GM12878 (cell line): ENCODE measurements at regions not wholly inside any gene's neighbourhood (a gene's known extent, or its start where the extent isn't known, plus 50 kb on each side); places are given as distances from the start of the nearest gene placed in this dataset.

Experiments used
- ATAC-seq: fragments of 200-7000 bp; cut with Tn5 transposase; 3 replicates; pipeline ENCODE4 v1.9.1; 2020; ENCODE audit warnings: mild to moderate bottlenecking, moderate library complexity
- BruUV-seq: library from RNA; stranded (reverse); fragments of 400-500 nt; replicated peaks from 2 replicates; lab custom pipeline; 2021; lab: Mats Ljungman, UMichigan
- CTCF ChIA-PET: fragments of 300-600 bp; sonication (Branson Sonifier 250); formaldehyde crosslinking; extraction: SDS; loops from one replicate; lab custom pipeline; 2021; ENCODE audit warnings: inconsistent platforms; lab: Yijun Ruan, JAX
- POLR2A ChIA-PET: fragments of 350-600 bp; formaldehyde crosslinking; extraction: SDS; loops from one replicate; lab custom pipeline; 2021; ENCODE audit warnings: inconsistent platforms; lab: Charles Lee
- RAD21 ChIA-PET: fragments of 300-600 bp; sonication (Branson Sonifier 250); formaldehyde crosslinking; loops from one replicate; lab custom pipeline; 2023; ENCODE audit warnings: antibody characterized with exemption; ENCODE audit not compliant: unreplicated experiment; lab: Charles Lee
- SMC1A ChIA-PET: fragments of 300-600 bp; sonication (Branson Sonifier 250); formaldehyde crosslinking; loops from one replicate; lab custom pipeline; 2023; ENCODE audit not compliant: unreplicated experiment, uncharacterized antibody; lab: Charles Lee
- DNase-seq: peaks from one replicate; pipeline ENCODE4 v3.0.0-alpha.2; 2011; ENCODE audit warnings: low read depth, low spot score
- FAIRE-seq: peaks from 3 replicates; lab custom pipeline; 2011; peaks lifted over from hg19 to GRCh38; lab: Jason Lieb, UNC
- H2AFZ ChIP-seq: 2 replicates; pipeline ENCODE4 v1.6.0; 2011; ENCODE audit warnings: low read depth, low read length, control low read depth; ENCODE audit not compliant: control insufficient read depth
- H3K27ac ChIP-seq: 2 replicates; pipeline ENCODE4 v1.5.1; 2011; ENCODE audit warnings: control low read depth; ENCODE audit not compliant: control insufficient read depth, insufficient read depth
- H3K27me3 ChIP-seq, 2 experiments: replicated peaks in 1 of 2; 2 replicates each; pipeline versions ENCODE4 v1.6.0 to v1.6.1; 2011; ENCODE audit warnings: low read length in 1 of 2; ENCODE audit not compliant: control insufficient read depth in 2 of 2, insufficient read depth in 2 of 2
- H3K36me3 ChIP-seq, 2 experiments: 2 replicates each; pipeline ENCODE4 v1.5.1; 2011; ENCODE audit warnings: low read length in 1 of 2; ENCODE audit not compliant: control insufficient read depth in 2 of 2, insufficient read depth in 2 of 2
- H3K4me1 ChIP-seq: 2 replicates; pipeline ENCODE4 v1.6.1; 2011; ENCODE audit warnings: mild to moderate bottlenecking, low read length, moderate library complexity, mixed read lengths; ENCODE audit not compliant: control insufficient read depth, insufficient read depth
- H3K4me2 ChIP-seq: 2 replicates; pipeline ENCODE4 v1.6.0; 2011; ENCODE audit warnings: control low read depth; ENCODE audit not compliant: control insufficient read depth, insufficient read depth
- H3K4me3 ChIP-seq: fragments of 200-600 bp; sonication (generic); 2 replicates; pipeline ENCODE4 v1.5.1; 2016
- H3K79me2 ChIP-seq: 2 replicates; pipeline ENCODE4 v1.6.0; 2011; ENCODE audit warnings: low read length; ENCODE audit not compliant: control insufficient read depth, insufficient read depth
- H3K9ac ChIP-seq: 2 replicates; pipeline ENCODE4 v1.8.0; 2011; ENCODE audit warnings: low read length, control low read depth, mixed read lengths; ENCODE audit not compliant: control insufficient read depth, insufficient read depth
- H3K9me3 ChIP-seq: replicated peaks from 3 replicates; pipeline ENCODE4 v1.5.1; 2011; ENCODE audit warnings: mild to moderate bottlenecking, low read length; ENCODE audit not compliant: control insufficient read depth, insufficient read depth
- H4K20me1 ChIP-seq: 2 replicates; pipeline ENCODE4 v1.6.0; 2011; ENCODE audit not compliant: control insufficient read depth, insufficient read depth
- ASH2L ChIP-seq: fragments of 300-600, 200-600 bp; sonication (generic); IDR thresholded peaks from 2 replicates; pipeline ENCODE4 v1.6.1; 2017; ENCODE audit warnings: low read depth, mild to moderate bottlenecking, borderline replicate concordance
- CBX5 ChIP-seq: sonication (generic); IDR thresholded peaks from 2 replicates; pipeline ENCODE4 v1.6.1; 2016; ENCODE audit warnings: low read depth, moderate library complexity, mild to moderate bottlenecking, inconsistent platforms
- FOXK2 ChIP-seq: fragments of 450-650 bp; IDR thresholded peaks from 2 replicates; pipeline ENCODE4 v1.6.1; 2017; ENCODE audit warnings: mild to moderate bottlenecking, moderate library complexity
- LARP7 ChIP-seq: fragments of 450-650 bp; IDR thresholded peaks from 2 replicates; pipeline ENCODE4 v1.6.1; 2017; ENCODE audit warnings: mild to moderate bottlenecking
- NR2F1 ChIP-seq: fragments of 450-650 bp; conservative IDR thresholded peaks from 2 replicates; pipeline ENCODE4 v1.6.1; 2017; ENCODE audit warnings: mild to moderate bottlenecking
- POLR2A ChIP-seq: IDR thresholded peaks from 2 replicates; pipeline ENCODE4 v1.6.1; 2011; ENCODE audit warnings: low read depth, mild to moderate bottlenecking, low read length
- SIX5 ChIP-seq: IDR thresholded peaks from 2 replicates; pipeline ENCODE4 v1.6.1; 2011; ENCODE audit warnings: mild to moderate bottlenecking, low read depth, low read length, moderate library complexity; ENCODE audit not compliant: severe bottlenecking
- ZNF592 ChIP-seq: fragments of 450-650 bp; IDR thresholded peaks from 2 replicates; pipeline ENCODE4 v1.6.1; 2017; ENCODE audit warnings: mild to moderate bottlenecking, moderate library complexity
- WGBS: methylation state at CpG from one replicate; pipeline ENCODE4 v1.1.6; 2016; ENCODE audit warnings: low lambda C conversion rate; ENCODE audit not compliant: insufficient replicate concordance, insufficient coverage; ENCODE audit errors: missing lambda C conversion rate; 5-methylcytosine and 5-hydroxymethylcytosine counted together
- in situ Hi-C: fragments of 300-500 bp; cut with MboI; formaldehyde crosslinking; loops from 9 replicates; pipeline ENCODE4 v1.14.3; 2018; ENCODE audit warnings: mixed read lengths
- intact Hi-C: fragments of 100-400 bp; cut with micrococcal nuclease; formaldehyde crosslinking; loops from one replicate; pipeline ENCODE4 v1.14.2; 2022; ENCODE audit not compliant: unreplicated experiment
- TF ChIP-seq, protein P1 (sequence below): fragments of 450-650 bp; formaldehyde crosslinking; IDR thresholded peaks from 2 replicates; pipeline ENCODE4 v1.5.0; 2022; ENCODE audit warnings: mild to moderate bottlenecking, missing genetic modification characterization

GRCh38 chr18:79625924-79626561, 53.6 kb upstream of the CTDP1 start:
- TF ChIP-seq ZNF592 (no peak), FOXK2 (no peak), CBX5 (0 out of 2 replicates have a peak, but pooled peaks have one; percentile 10), POLR2A (no peak), ASH2L (no peak), SIX5 (no peak), LARP7 (no peak), NR2F1 (no peak)
- TF ChIP-seq, protein P1, sequence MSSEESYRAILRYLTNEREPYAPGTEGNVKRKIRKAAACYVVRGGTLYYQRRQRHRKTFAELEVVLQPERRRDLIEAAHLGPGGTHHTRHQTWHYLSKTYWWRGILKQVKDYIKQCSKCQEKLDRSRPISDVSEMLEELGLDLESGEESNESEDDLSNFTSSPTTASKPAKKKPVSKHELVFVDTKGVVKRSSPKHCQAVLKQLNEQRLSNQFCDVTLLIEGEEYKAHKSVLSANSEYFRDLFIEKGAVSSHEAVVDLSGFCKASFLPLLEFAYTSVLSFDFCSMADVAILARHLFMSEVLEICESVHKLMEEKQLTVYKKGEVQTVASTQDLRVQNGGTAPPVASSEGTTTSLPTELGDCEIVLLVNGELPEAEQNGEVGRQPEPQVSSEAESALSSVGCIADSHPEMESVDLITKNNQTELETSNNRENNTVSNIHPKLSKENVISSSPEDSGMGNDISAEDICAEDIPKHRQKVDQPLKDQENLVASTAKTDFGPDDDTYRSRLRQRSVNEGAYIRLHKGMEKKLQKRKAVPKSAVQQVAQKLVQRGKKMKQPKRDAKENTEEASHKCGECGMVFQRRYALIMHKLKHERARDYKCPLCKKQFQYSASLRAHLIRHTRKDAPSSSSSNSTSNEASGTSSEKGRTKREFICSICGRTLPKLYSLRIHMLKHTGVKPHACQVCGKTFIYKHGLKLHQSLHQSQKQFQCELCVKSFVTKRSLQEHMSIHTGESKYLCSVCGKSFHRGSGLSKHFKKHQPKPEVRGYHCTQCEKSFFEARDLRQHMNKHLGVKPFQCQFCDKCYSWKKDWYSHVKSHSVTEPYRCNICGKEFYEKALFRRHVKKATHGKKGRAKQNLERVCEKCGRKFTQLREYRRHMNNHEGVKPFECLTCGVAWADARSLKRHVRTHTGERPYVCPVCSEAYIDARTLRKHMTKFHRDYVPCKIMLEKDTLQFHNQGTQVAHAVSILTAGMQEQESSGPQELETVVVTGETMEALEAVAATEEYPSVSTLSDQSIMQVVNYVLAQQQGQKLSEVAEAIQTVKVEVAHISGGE (CRISPR knock-in tag) = no peak
- WGBS = 97% methylated on average over 26 of the region's 26 CpGs
- intact Hi-C loops = no loop called here
- in situ Hi-C loops = no loop called here
- no peaks in the 10 kb centered on the region for H3K36me3 ChIP-seq
- peaks cover 32% of the 10 kb centered on the region for H3K4me1 ChIP-seq
- peaks cover 1% of the 10 kb centered on the region; the same call in 2 of the 3 replicates for H3K9me3 ChIP-seq
- no peak overlapping the region for H2AFZ ChIP-seq
- H3K79me2 ChIP-seq = no peaks in the 10 kb centered on the region
- no peak overlapping the region for H3K4me3 ChIP-seq
- no TSS peak for BruUV-seq
- no peaks in the 10 kb centered on the region for H3K27me3 ChIP-seq
- ATAC-seq = no peak
- no peaks in the 10 kb centered on the region for H4K20me1 ChIP-seq
- ChIA-PET SMC1A (interaction anchor here (1.5 to 2.3 kb wide), 5 partner anchors 15 to 251 kb away, joined by 5 to 18 read pairs (median 11); no protein-coding TSS in a partner anchor), POLR2A (interaction anchor here (0.6 to 1.6 kb wide), 2 partner anchors 17 to 24 kb away, joined by 4 to 5 read pairs; no protein-coding TSS in a partner anchor), CTCF (interaction anchor here (1.1 kb wide), 1 partner anchor 229 kb away, joined by 3 read pairs; no protein-coding TSS in a partner anchor), RAD21 (interaction anchor here (1.3 to 1.5 kb wide), 2 partner anchors 247 to 251 kb away, joined by 3 read pairs; no protein-coding TSS in a partner anchor)
- H3K4me2 ChIP-seq = peak overlapping the region; percentile 72
- no peak for DNase-seq
- H3K27ac ChIP-seq = peak overlapping the region; percentile 89; the same call in 1 of the 2 replicates
- no peak for FAIRE-seq
- no peak overlapping the region; the same call in 1 of the 2 replicates for H3K9ac ChIP-seq
